ENCODE measurements at regions not wholly inside any gene's neighbourhood (a gene's known extent, or its start where the extent isn't known, plus 50 kb on each side); places are given as distances from the start of the nearest gene placed in this dataset.

DNA sequence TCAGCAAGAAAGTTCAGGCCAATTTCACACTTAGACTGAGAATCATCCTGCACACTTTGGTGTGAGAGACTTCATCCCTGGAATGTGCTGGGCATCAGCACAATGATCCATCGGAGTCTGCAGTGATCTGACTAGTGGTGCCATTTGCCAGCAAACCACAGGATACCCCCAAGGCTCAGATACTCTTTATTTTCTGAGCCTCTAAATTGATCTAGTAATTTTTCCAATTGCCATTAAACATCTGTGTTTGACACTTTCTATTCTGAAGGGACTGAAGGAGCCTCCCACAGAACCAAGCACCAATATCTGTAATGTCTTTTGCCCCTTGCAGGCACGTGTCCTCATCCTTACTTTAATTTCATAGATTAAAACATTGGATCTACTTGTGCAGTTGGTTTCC is 485.3 kb upstream of the SMIM21 start:
- H3K4me1 Mint-ChIP-seq (ENCODE audit: low read depth, unreplicated experiment): no peaks in the 10 kb centered on the region
- no peak overlapping the region for H3K4me3 Mint-ChIP-seq (ENCODE audit: unreplicated experiment)
- no peaks in the 10 kb centered on the region for H3K36me3 ChIP-seq (ENCODE audit: insufficient read depth, low read length)
- no peaks in the 10 kb centered on the region for H3K9me3 Mint-ChIP-seq (ENCODE audit: unreplicated experiment)
- H3K4me1 ChIP-seq (ENCODE audit: insufficient read depth, low read length): no peaks in the 10 kb centered on the region
- DNase-seq (ENCODE audit: low read depth): no peak
- no peak overlapping the region for H3K4me3 ChIP-seq (ENCODE audit: insufficient read depth, low read depth, low read length)
- H3K4me2 ChIP-seq (ENCODE audit: low read length): no peak overlapping the region
- TF ChIP-seq CTCF (IDR thresholded peaks at IDR 0.05; ENCODE audit: insufficient read depth, low read depth, low read length) (no peak), EZH2 (IDR thresholded peaks at IDR 0.05; ENCODE audit: insufficient read depth, low read length) (no peak)
- no peaks in the 10 kb centered on the region for H3K27me3 ChIP-seq (ENCODE audit: insufficient read depth, low read length)
- H2AFZ ChIP-seq (ENCODE audit: low read depth, low read length): no peak overlapping the region
- H3K27ac ChIP-seq (ENCODE audit: low read depth, low read length): no peak overlapping the region
- H4K20me1 ChIP-seq (ENCODE audit: insufficient read depth, low read length): no peaks in the 10 kb centered on the region
- no peak overlapping the region for H3K27ac Mint-ChIP-seq (ENCODE audit: unreplicated experiment)
- no peaks in the 10 kb centered on the region for H3K36me3 Mint-ChIP-seq (ENCODE audit: low read depth, unreplicated experiment)
- no peaks in the 10 kb centered on the region for H3K9me3 ChIP-seq (ENCODE audit: insufficient read depth, low read depth, low read length)
- no peak overlapping the region for H3K9ac ChIP-seq (ENCODE audit: low read length)
- H3K79me2 ChIP-seq (ENCODE audit: insufficient read depth, low read length): no peaks in the 10 kb centered on the region
- peaks cover 27% of the 10 kb centered on the region for H3K27me3 Mint-ChIP-seq (ENCODE audit: low read depth, unreplicated experiment)
- FAIRE-seq: no peak

- no peak overlapping the region for H3K4me3 ChIP-seq (ENCODE audit: insufficient read depth, low read depth, low read length)
- H3K4me1 ChIP-seq (ENCODE audit: insufficient read depth, low read length): no peaks in the 10 kb centered on the region
- no peaks in the 10 kb centered on the region for H3K4me1 Mint-ChIP-seq (ENCODE audit: low read depth, unreplicated experiment)
- no peak overlapping the region for H3K27ac ChIP-seq (ENCODE audit: low read depth, low read length)
- peaks cover 4% of the 10 kb centered on the region for H3K27me3 Mint-ChIP-seq (ENCODE audit: low read depth, unreplicated experiment)
- no peak overlapping the region for H2AFZ ChIP-seq (ENCODE audit: low read depth, low read length)
- H3K9me3 ChIP-seq (ENCODE audit: insufficient read depth, low read depth, low read length): no peaks in the 10 kb centered on the region
- no peaks in the 10 kb centered on the region for H3K27me3 ChIP-seq (ENCODE audit: insufficient read depth, low read length)
- FAIRE-seq (no peak), DNase-seq (ENCODE audit: low read depth) (no peak)
- H3K79me2 ChIP-seq (ENCODE audit: insufficient read depth, low read length): no peaks in the 10 kb centered on the region
- H3K4me3 Mint-ChIP-seq (ENCODE audit: unreplicated experiment): no peak overlapping the region
- no peaks in the 10 kb centered on the region for H4K20me1 ChIP-seq (ENCODE audit: insufficient read depth, low read length)
- no peak overlapping the region for H3K4me2 ChIP-seq (ENCODE audit: low read length)
- peaks cover 6% of the 10 kb centered on the region for H3K9me3 Mint-ChIP-seq (ENCODE audit: unreplicated experiment)
- H3K36me3 Mint-ChIP-seq (ENCODE audit: low read depth, unreplicated experiment): no peaks in the 10 kb centered on the region
- TF ChIP-seq CTCF (IDR thresholded peaks at IDR 0.05; ENCODE audit: insufficient read depth, low read depth, low read length) (no peak), EZH2 (IDR thresholded peaks at IDR 0.05; ENCODE audit: insufficient read depth, low read length) (no peak)
- H3K9ac ChIP-seq (ENCODE audit: low read length): no peak overlapping the region
- H3K27ac Mint-ChIP-seq (ENCODE audit: unreplicated experiment): no peak overlapping the region
- H3K36me3 ChIP-seq (ENCODE audit: insufficient read depth, low read length): no peaks in the 10 kb centered on the region
Observed at GRCh38 chr18:75904416-75904815, 476.9 kb upstream of the SMIM21 start.

GRCh38 chr18:75898651-75899050 is 471.1 kb upstream of the SMIM21 start:
- Histone ChIP-seq H3K27ac (ENCODE audit: low read depth, low read length) (no peak overlapping the region), H3K4me2 (ENCODE audit: low read length) (no peak overlapping the region), H4K20me1 (ENCODE audit: insufficient read depth, low read length) (no peaks in the 10 kb centered on the region), H3K4me3 (ENCODE audit: insufficient read depth, low read depth, low read length) (no peak overlapping the region), H3K9me3 (ENCODE audit: insufficient read depth, low read depth, low read length) (no peaks in the 10 kb centered on the region), H2AFZ (ENCODE audit: low read depth, low read length) (no peak overlapping the region), H3K36me3 (ENCODE audit: insufficient read depth, low read length) (no peaks in the 10 kb centered on the region), H3K27me3 (ENCODE audit: insufficient read depth, low read length) (no peaks in the 10 kb centered on the region), H3K4me1 (ENCODE audit: insufficient read depth, low read length) (no peaks in the 10 kb centered on the region), H3K9ac (ENCODE audit: low read length) (no peak overlapping the region), H3K79me2 (ENCODE audit: insufficient read depth, low read length) (no peaks in the 10 kb centered on the region)
- Mint-ChIP-seq H3K9me3 (ENCODE audit: unreplicated experiment) (peaks cover 2% of the 10 kb centered on the region), H3K36me3 (ENCODE audit: low read depth, unreplicated experiment) (no peaks in the 10 kb centered on the region), H3K4me1 (ENCODE audit: low read depth, unreplicated experiment) (no peaks in the 10 kb centered on the region), H3K4me3 (ENCODE audit: unreplicated experiment) (no peak overlapping the region), H3K27ac (ENCODE audit: unreplicated experiment) (no peak overlapping the region), H3K27me3 (ENCODE audit: low read depth, unreplicated experiment) (no peaks in the 10 kb centered on the region)
- no peak for TF ChIP-seq CTCF (IDR thresholded peaks at IDR 0.05; ENCODE audit: insufficient read depth, low read depth, low read length)
- TF ChIP-seq EZH2 (IDR thresholded peaks at IDR 0.05; ENCODE audit: insufficient read depth, low read length): no peak
- DNase-seq (ENCODE audit: low read depth) (no peak), FAIRE-seq (no peak)

Data from astrocyte (in vitro differentiated cells and primary cell).